Right lobe of liver (tissue), 6 donors: ENCODE measurements at regions not wholly inside any gene's neighbourhood (a gene's known extent, or its start where the extent isn't known, plus 50 kb on each side); places are given as distances from the start of the nearest gene placed in this dataset.

Source experiments
- ATAC-seq, 4 donors: fragments of 200-7000 bp; cut with Tn5 transposase; one replicate each; pipeline ENCODE4 v1.9.1; 2020; ENCODE audit warnings: mild to moderate bottlenecking in 4 of 4, moderate library complexity in 4 of 4
- DNase-seq, 3 donors: peaks; one replicate each; pipeline ENCODE4 v3.0.0-alpha.2; 2020
- H3K27ac ChIP-seq, 3 donors: fragments of 200-600 bp; one replicate each; pipeline ENCODE4 v1.8.0; 2022
- H3K27me3 ChIP-seq, 2 donors: fragments of 200-600 bp; one replicate each; pipeline ENCODE4 v1.8.0; 2022
- H3K36me3 ChIP-seq, 4 donors: fragments of 200-600 bp; sonication (generic) in 1 of 4; one replicate each; pipeline versions ENCODE4 v1.5.1 to v1.8.0; 2017 to 2022; ENCODE audit warnings: control low read depth in 1 of 4
- H3K4me1 ChIP-seq, 4 donors: fragments of 200-600 bp; sonication (generic) in 1 of 4; one replicate each; pipeline versions ENCODE4 v1.5.1 to v1.8.0; 2017 to 2022; ENCODE audit warnings: control low read depth in 1 of 4
- H3K4me3 ChIP-seq, 3 donors: fragments of 200-600 bp; one replicate each; pipeline ENCODE4 v1.8.0; 2022
- H3K9me3 ChIP-seq, 4 donors: fragments of 200-600 bp; sonication (generic) in 1 of 4; one replicate each; pipeline versions ENCODE4 v1.5.1 to v1.8.0; 2017 to 2022; ENCODE audit warnings: control low read depth in 1 of 4
- CTCF ChIP-seq, 4 donors: fragments of 200-600 bp in 3 of 4; fragments of 450-650 bp in 1 of 4; IDR thresholded peaks; one replicate each; pipeline versions ENCODE4 v1.5.1 to v1.8.0; 2016 to 2022; ENCODE audit warnings: antibody characterized with exemption in 4 of 4, mild to moderate bottlenecking in 2 of 4
- POLR2A ChIP-seq: fragments of 450-650 bp; IDR thresholded peaks from one replicate; pipeline ENCODE4 v1.6.1; 2017; ENCODE audit warnings: antibody characterized with exemption, mild to moderate bottlenecking
- WGBS: methylation state at CpG from one replicate; pipeline ENCODE4 v1.1.6; 2018; ENCODE audit warnings: low coverage, low lambda C conversion rate; ENCODE audit not compliant: insufficient coverage; ENCODE audit errors: missing lambda C conversion rate; 5-methylcytosine and 5-hydroxymethylcytosine counted together
- intact Hi-C, 2 donors: fragments of 100-400 bp; cut with DNase I; formaldehyde crosslinking; loops; one replicate each; pipeline versions ENCODE4 v1.11.2 to v1.14.1; 2022
- donor health status: DM: no; HTN: yes; CAD: no.
- donor health status: DM: no; HTN: no; CAD: no.
- donor health status: DM: no; HTN: no; CAD: no.
- donor health status: DM: no; HTN: yes; CAD: no.
- donor health status: DM: no; HTN: yes; CAD: no.

GRCh38 chr9:35552376-35552775 lies 52.7 kb upstream of the TESK1 start:
- WGBS = 90% methylated on average over 4 of the region's 4 CpGs
- Histone ChIP-seq H3K27me3 (no peaks in the 10 kb centered on the region), H3K9me3 (no peaks in the 10 kb centered on the region), H3K27ac (no peak overlapping the region), H3K4me3 (no peak overlapping the region), H3K36me3 (peaks cover 0 to 15% (median 0%) of the 10 kb centered on the region in 4 donors), H3K4me1 (peaks cover 0 to 8% (median 4%) of the 10 kb centered on the region in 4 donors)
- TF ChIP-seq POLR2A (no peak), CTCF (IDR thresholded peaks at IDR 0.05) (no peak)
- intact Hi-C loops = no loop called here
- ATAC-seq (no peak), DNase-seq (no peak)

GRCh38 chr9:35552837-35553236 lies 52.2 kb upstream of the TESK1 start:
- TF ChIP-seq CTCF (IDR thresholded peaks at IDR 0.05) = no peak
- no peak for TF ChIP-seq POLR2A
- intact Hi-C loops = no loop called here
- Histone ChIP-seq H3K27me3 (no peaks in the 10 kb centered on the region), H3K9me3 (no peaks in the 10 kb centered on the region), H3K4me3 (no peak overlapping the region), H3K4me1 (peaks cover 0 to 8% (median 4%) of the 10 kb centered on the region in 4 donors), H3K27ac (no peak overlapping the region), H3K36me3 (peaks cover 0 to 16% (median 0%) of the 10 kb centered on the region in 4 donors)
- 83% methylated on average over 3 of the region's 3 CpGs for WGBS
- ATAC-seq (no peak), DNase-seq (no peak)

- peak in 2 of 3 donors; percentile 54 to 70 for DNase-seq
- intact Hi-C loops = no loop called here
- H3K4me3 ChIP-seq = no peak overlapping the region
- WGBS = 15% methylated on average over 12 of the region's 12 CpGs
- H3K4me1 ChIP-seq = peaks cover 0 to 8% (median 4%) of the 10 kb centered on the region in 4 donors
- TF ChIP-seq POLR2A (no peak), CTCF (IDR thresholded peaks at IDR 0.05) (peak; percentile 83 to 91 (median 86))
- ATAC-seq = peak; percentile 92 to 97 (median 95)
- H3K9me3 ChIP-seq = no peaks in the 10 kb centered on the region
- no peaks in the 10 kb centered on the region for H3K27me3 ChIP-seq
- H3K27ac ChIP-seq = peak overlapping the region in 1 of 3 donors; percentile 8
- peaks cover 0 to 16% (median 0%) of the 10 kb centered on the region in 4 donors for H3K36me3 ChIP-seq
Measured at GRCh38 chr9:35553670-35554543, 51.2 kb upstream of the TESK1 start.

- Histone ChIP-seq H3K9me3 (no peaks in the 10 kb centered on the region), H3K36me3 (peaks cover 0 to 16% (median 0%) of the 10 kb centered on the region in 4 donors), H3K4me1 (peaks cover 0 to 8% (median 4%) of the 10 kb centered on the region in 4 donors), H3K27ac (no peak overlapping the region), H3K27me3 (no peaks in the 10 kb centered on the region), H3K4me3 (no peak overlapping the region)
- no peak for TF ChIP-seq POLR2A
- TF ChIP-seq CTCF (IDR thresholded peaks at IDR 0.05) = no peak
- intact Hi-C loops = loop anchor here (5.0 kb wide), 2 partner anchors 68 to 73 kb away; no protein-coding TSS in a partner anchor
- no peak for ATAC-seq
- DNase-seq = no peak
- 63% methylated on average over 4 of the region's 13 CpGs for WGBS
Measured at GRCh38 chr9:35555246-35555701, 49.8 kb upstream of the TESK1 start.
